PC-3 (cell line): ENCODE measurements at regions not wholly inside any gene's neighbourhood (a gene's known extent, or its start where the extent isn't known, plus 50 kb on each side); places are given as distances from the start of the nearest gene placed in this dataset.

ENCODE experiments used
- ATAC-seq: fragments of 200-7000 bp; cut with Tn5 transposase; 2 replicates; pipeline ENCODE4 v1.9.1; 2020; ENCODE audit warnings: mild to moderate bottlenecking, moderate library complexity
- BruUV-seq: library from RNA; stranded (reverse); fragments of 400-500 nt; replicated peaks from 2 replicates; lab custom pipeline; 2021; lab: Mats Ljungman, UMichigan
- CTCF ChIA-PET: fragments of 300-600 bp; sonication (Branson Sonifier 250); formaldehyde crosslinking; loops from one replicate; lab custom pipeline; 2022; ENCODE audit warnings: antibody characterized with exemption; lab: Charles Lee
- POLR2A ChIA-PET: fragments of 300-600 bp; sonication (Branson Sonifier 250); formaldehyde crosslinking; loops from one replicate; lab custom pipeline; 2022; ENCODE audit warnings: antibody characterized with exemption; ENCODE audit not compliant: unreplicated experiment; lab: Charles Lee
- DNase-seq: peaks from one replicate; pipeline ENCODE4 v3.0.0-alpha.2; 2015
- H2AFZ ChIP-seq: fragments of 300-600 bp; sonication (generic); 2 replicates; pipeline ENCODE4 v1.6.0; 2016; ENCODE audit warnings: antibody characterized with exemption, low read length
- H3F3A ChIP-seq: fragments of 300-600 bp; sonication (generic); one replicate; pipeline ENCODE4 v1.6.0; 2017; ENCODE audit warnings: antibody characterized with exemption, low read length, control low read depth, mild to moderate bottlenecking; ENCODE audit not compliant: unreplicated experiment
- H3K27ac ChIP-seq: fragments of 300-600 bp; sonication (generic); 2 replicates; pipeline ENCODE4 v1.5.1; 2016; ENCODE audit warnings: mild to moderate bottlenecking, low read length
- H3K27me3 ChIP-seq: fragments of 300-600 bp; sonication (generic); 2 replicates; pipeline ENCODE4 v1.6.1; 2016; ENCODE audit warnings: low read length, mixed read lengths
- H3K36me3 ChIP-seq: fragments of 300-600 bp; sonication (generic); 2 replicates; pipeline ENCODE4 v1.6.1; 2016; ENCODE audit warnings: low read depth, mixed run types, low read length, mixed read lengths
- H3K4me1 ChIP-seq: fragments of 300-600 bp; sonication (generic); 2 replicates; pipeline ENCODE4 v1.5.1; 2016; ENCODE audit warnings: low read length; ENCODE audit not compliant: insufficient read depth
- H3K4me2 ChIP-seq: fragments of 300-600 bp; sonication (generic); 2 replicates; pipeline ENCODE4 v1.6.0; 2016; ENCODE audit warnings: low read length
- H3K4me3 ChIP-seq: fragments of 300-600 bp; sonication (generic); 2 replicates; pipeline ENCODE4 v1.5.1; 2016; ENCODE audit warnings: mild to moderate bottlenecking, low read length, mixed read lengths
- H3K79me2 ChIP-seq: fragments of 300-600 bp; sonication (generic); 2 replicates; pipeline ENCODE4 v1.6.1; 2017; ENCODE audit warnings: low read length, mixed read lengths
- H3K9ac ChIP-seq: fragments of 300-600 bp; sonication (generic); 2 replicates; pipeline ENCODE4 v1.6.0; 2016; ENCODE audit warnings: mild to moderate bottlenecking, low read length
- H3K9me2 ChIP-seq: fragments of 300-600 bp; sonication (generic); replicated peaks from 2 replicates; pipeline ENCODE4 v1.6.1; 2016; ENCODE audit warnings: mixed run types, low read length, mixed read lengths
- H3K9me3 ChIP-seq: fragments of 300-600 bp; sonication (generic); 2 replicates; pipeline ENCODE4 v1.6.1; 2016; ENCODE audit warnings: low read length, mixed read lengths
- H4K20me1 ChIP-seq: fragments of 300-600 bp; sonication (generic); 2 replicates; pipeline ENCODE4 v1.6.1; 2016; ENCODE audit warnings: low read length, mixed read lengths
- EZH2 ChIP-seq: fragments of 300-600 bp; sonication (generic); IDR thresholded peaks from one replicate; pipeline ENCODE4 v1.6.1; 2017; ENCODE audit warnings: antibody characterized with exemption, mild to moderate bottlenecking, low read length; ENCODE audit not compliant: unreplicated experiment
- EZH2phosphoT487 ChIP-seq: fragments of 300-600 bp; sonication (generic); IDR thresholded peaks from 2 replicates; pipeline ENCODE4 v1.6.1; 2018; ENCODE audit warnings: mild to moderate bottlenecking, antibody characterized with exemption, low read length, borderline replicate concordance
- intact Hi-C: fragments of 100-400 bp; cut with micrococcal nuclease; formaldehyde crosslinking; loops from 2 replicates; pipeline ENCODE4 v1.9.0; 2023
- TF ChIP-seq, protein P1 (sequence below): fragments of 300-600 bp; sonication (generic); conservative IDR thresholded peaks from 2 replicates; pipeline ENCODE4 v1.5.1; 2017; ENCODE audit warnings: antibody characterized with exemption, low read depth, mild to moderate bottlenecking, low read length

DNA sequence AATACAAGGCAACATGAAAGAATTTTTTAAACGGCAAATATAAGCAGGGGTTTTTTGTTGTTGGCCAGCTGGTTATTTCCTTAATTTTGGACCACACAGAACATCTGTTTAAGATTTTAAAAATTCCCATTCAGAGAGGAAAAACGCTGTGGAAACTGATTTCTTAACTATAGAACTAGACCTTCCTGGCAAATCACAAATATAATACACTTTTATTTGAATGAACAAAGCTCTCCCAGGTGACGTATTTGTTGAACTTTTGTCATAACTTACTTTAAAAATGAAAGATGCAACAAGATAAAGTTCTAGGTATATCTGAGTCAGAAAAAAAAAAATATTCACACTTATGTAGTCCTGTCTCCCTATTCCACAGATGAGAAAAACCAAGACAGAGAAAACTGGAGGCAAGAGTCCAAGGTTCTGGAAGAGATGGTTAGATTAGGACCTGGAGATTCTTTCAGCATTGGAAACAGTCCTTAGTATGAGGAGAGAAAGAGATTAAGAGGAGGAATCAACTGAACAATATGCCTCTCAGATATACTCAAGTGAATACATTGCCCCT is 269.1 kb downstream of the NEBL start:
- Histone ChIP-seq H2AFZ (no peak overlapping the region), H3K9ac (no peak overlapping the region), H3K79me2 (no peaks in the 10 kb centered on the region), H3K4me1 (peaks cover 6% of the 10 kb centered on the region), H4K20me1 (no peaks in the 10 kb centered on the region), H3K9me3 (no peaks in the 10 kb centered on the region), H3K4me3 (no peak overlapping the region), H3F3A (no peaks in the 10 kb centered on the region), H3K27me3 (no peaks in the 10 kb centered on the region), H3K36me3 (no peaks in the 10 kb centered on the region), H3K27ac (no peak overlapping the region), H3K9me2 (no peaks in the 10 kb centered on the region), H3K4me2 (no peak overlapping the region)
- TF ChIP-seq, protein P1, sequence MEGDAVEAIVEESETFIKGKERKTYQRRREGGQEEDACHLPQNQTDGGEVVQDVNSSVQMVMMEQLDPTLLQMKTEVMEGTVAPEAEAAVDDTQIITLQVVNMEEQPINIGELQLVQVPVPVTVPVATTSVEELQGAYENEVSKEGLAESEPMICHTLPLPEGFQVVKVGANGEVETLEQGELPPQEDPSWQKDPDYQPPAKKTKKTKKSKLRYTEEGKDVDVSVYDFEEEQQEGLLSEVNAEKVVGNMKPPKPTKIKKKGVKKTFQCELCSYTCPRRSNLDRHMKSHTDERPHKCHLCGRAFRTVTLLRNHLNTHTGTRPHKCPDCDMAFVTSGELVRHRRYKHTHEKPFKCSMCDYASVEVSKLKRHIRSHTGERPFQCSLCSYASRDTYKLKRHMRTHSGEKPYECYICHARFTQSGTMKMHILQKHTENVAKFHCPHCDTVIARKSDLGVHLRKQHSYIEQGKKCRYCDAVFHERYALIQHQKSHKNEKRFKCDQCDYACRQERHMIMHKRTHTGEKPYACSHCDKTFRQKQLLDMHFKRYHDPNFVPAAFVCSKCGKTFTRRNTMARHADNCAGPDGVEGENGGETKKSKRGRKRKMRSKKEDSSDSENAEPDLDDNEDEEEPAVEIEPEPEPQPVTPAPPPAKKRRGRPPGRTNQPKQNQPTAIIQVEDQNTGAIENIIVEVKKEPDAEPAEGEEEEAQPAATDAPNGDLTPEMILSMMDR = no peak
- TF ChIP-seq EZH2phosphoT487 = no peak
- TF ChIP-seq EZH2 = no peak
- POLR2A ChIA-PET = no interaction called here
- no peak for DNase-seq
- ATAC-seq = no peak
- CTCF ChIA-PET = no interaction called here
- intact Hi-C loops = no loop called here
- BruUV-seq = no TSS peak

DNA sequence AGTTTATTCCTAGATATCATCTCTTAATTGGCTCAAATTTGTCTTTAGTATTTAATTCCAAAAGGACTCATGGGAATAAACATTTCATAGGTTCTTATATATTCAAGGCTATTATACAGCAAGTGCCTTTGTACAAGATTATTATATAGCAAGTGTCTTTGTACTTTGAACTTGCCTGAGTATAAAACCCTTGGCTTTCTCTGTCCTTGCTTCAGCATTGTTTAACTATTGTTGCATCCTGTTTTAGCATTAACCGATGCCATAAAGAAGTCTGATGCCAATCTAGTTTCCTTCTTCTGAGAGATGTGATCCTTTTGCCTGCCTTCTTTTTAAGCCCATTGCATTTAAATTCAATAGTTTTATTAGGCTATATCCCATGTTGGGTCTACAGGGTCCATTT is 270.0 kb downstream of the NEBL start:
- intact Hi-C loops = no loop called here
- Histone ChIP-seq H3K79me2 (no peaks in the 10 kb centered on the region), H3K9ac (no peak overlapping the region), H3K4me1 (peaks cover 12% of the 10 kb centered on the region), H3K27me3 (no peaks in the 10 kb centered on the region), H3K9me2 (no peaks in the 10 kb centered on the region), H3K4me2 (no peak overlapping the region), H3K27ac (no peak overlapping the region), H3K36me3 (no peaks in the 10 kb centered on the region), H3K4me3 (no peak overlapping the region), H4K20me1 (no peaks in the 10 kb centered on the region), H3F3A (no peaks in the 10 kb centered on the region), H2AFZ (no peak overlapping the region), H3K9me3 (no peaks in the 10 kb centered on the region)
- TF ChIP-seq EZH2phosphoT487 = no peak
- TF ChIP-seq, protein P1 = no peak
- no peak for TF ChIP-seq EZH2
- ChIA-PET CTCF (no interaction called here), POLR2A (no interaction called here)
- no peak for DNase-seq
- ATAC-seq = no peak
- no TSS peak for BruUV-seq

DNA sequence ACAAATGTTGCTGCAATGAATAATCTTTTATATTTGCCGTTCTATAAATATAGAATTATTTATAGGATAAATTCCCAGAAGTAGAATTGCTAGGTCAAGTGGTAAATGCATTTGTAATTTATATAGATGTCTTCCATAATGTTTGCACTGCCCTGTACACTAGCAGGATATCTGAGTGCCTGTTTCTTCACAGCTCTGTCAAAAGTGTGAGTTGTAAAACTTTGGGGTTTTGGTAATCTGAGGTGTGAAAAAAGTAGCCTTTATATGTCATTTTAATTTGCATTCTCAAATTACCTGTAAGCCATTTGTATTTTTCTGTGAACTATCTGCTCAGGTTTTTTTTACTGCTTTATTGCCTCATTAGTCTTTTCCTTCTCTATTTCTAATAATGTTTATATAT is 271.2 kb downstream of the NEBL start:
- no peaks in the 10 kb centered on the region for H3K9me3 ChIP-seq
- no peak overlapping the region for H3K27ac ChIP-seq
- no TSS peak for BruUV-seq
- no peak overlapping the region for H2AFZ ChIP-seq
- no peak overlapping the region for H3K4me2 ChIP-seq
- H3K36me3 ChIP-seq = no peaks in the 10 kb centered on the region
- TF ChIP-seq EZH2 (no peak), EZH2phosphoT487 (no peak)
- TF ChIP-seq, protein P1 = no peak
- ChIA-PET CTCF (no interaction called here), POLR2A (no interaction called here)
- no peaks in the 10 kb centered on the region for H3K79me2 ChIP-seq
- no peak overlapping the region for H3K4me3 ChIP-seq
- H4K20me1 ChIP-seq = no peaks in the 10 kb centered on the region
- H3K9ac ChIP-seq = no peak overlapping the region
- ATAC-seq = no peak
- no peaks in the 10 kb centered on the region for H3K27me3 ChIP-seq
- no peaks in the 10 kb centered on the region for H3F3A ChIP-seq
- no peaks in the 10 kb centered on the region for H3K9me2 ChIP-seq
- peaks cover 12% of the 10 kb centered on the region for H3K4me1 ChIP-seq
- intact Hi-C loops = no loop called here
- no peak for DNase-seq
